HCT116 (cell line): ENCODE measurements at regions not wholly inside any gene's neighbourhood (a gene's known extent, or its start where the extent isn't known, plus 50 kb on each side); places are given as distances from the start of the nearest gene placed in this dataset.

ENCODE experiments used
- ATAC-seq: fragments of 200-7000 bp; cut with Tn5 transposase; 2 replicates; pipeline ENCODE4 v1.9.1; 2020; ENCODE audit warnings: mild to moderate bottlenecking, moderate library complexity
- BruUV-seq: library from RNA; stranded (reverse); fragments of 400-500 nt; replicated peaks from 2 replicates; lab custom pipeline; 2021; lab: Mats Ljungman, UMichigan
- CTCF ChIA-PET: fragments of 300-600 bp; sonication (Branson Sonifier 250); formaldehyde crosslinking; loops from one replicate; lab custom pipeline; 2021; ENCODE audit warnings: antibody characterized with exemption; lab: Charles Lee
- POLR2A ChIA-PET: fragments of 300-600, 350-600 bp; sonication (Branson Sonifier 250); formaldehyde crosslinking; loops from one replicate; lab custom pipeline; 2021; ENCODE audit warnings: antibody characterized with exemption; lab: Charles Lee
- RAD21 ChIA-PET, 2 experiments: fragments of 300-600 bp; sonication (Branson Sonifier 250); formaldehyde crosslinking; loops; one replicate each; lab custom pipeline; 2023; ENCODE audit warnings: low total read pairs in 2 of 2; ENCODE audit not compliant: uncharacterized antibody in 2 of 2, unreplicated experiment in 2 of 2, low non-redundant PET in 1 of 2; lab: Charles Lee
- DNase-seq: peaks from one replicate; pipeline ENCODE4 v3.0.0-alpha.2; 2010; ENCODE audit warnings: low read depth, low spot score
- H2AFZ ChIP-seq: fragments of 200-600 bp; shearing (Covaris generic), sonication (generic); 2 replicates; pipeline ENCODE4 v1.6.1; 2017; ENCODE audit warnings: low read depth, mixed run types, mixed read lengths, antibody characterized with exemption, low read length; ENCODE audit not compliant: poor library complexity, severe bottlenecking
- H3K27ac ChIP-seq: 2 replicates; pipeline ENCODE4 v1.5.1; 2012; ENCODE audit warnings: low read depth, low read length
- H3K27me3 ChIP-seq: fragments of 200-600 bp; sonication (generic); 2 replicates; pipeline ENCODE4 v1.6.1; 2016; ENCODE audit warnings: mixed run types, low read length, mixed read lengths; ENCODE audit not compliant: insufficient read depth
- H3K36me3 ChIP-seq, 2 experiments: fragments of 200-500 bp in 1 of 2; fragments of 200-600 bp in 1 of 2; sonication (Bioruptor generic) in 1 of 2; sonication (generic) in 1 of 2; 2 replicates each; pipeline versions ENCODE4 v1.5.1 to v1.6.1; 2014 to 2016; ENCODE audit warnings: low read length in 2 of 2, inconsistent platforms in 1 of 2, mixed read lengths in 1 of 2, mixed run types in 1 of 2; ENCODE audit not compliant: insufficient read depth in 2 of 2, control insufficient read depth in 1 of 2
- H3K4me1 ChIP-seq, 2 experiments: fragments of 200-600 bp in 1 of 2; sonication (generic) in 1 of 2; 2 replicates each; pipeline versions ENCODE4 v1.5.1 to v1.6.1; 2012 to 2017; ENCODE audit warnings: low read length in 2 of 2, inconsistent platforms in 1 of 2, mild to moderate bottlenecking in 1 of 2, mixed read lengths in 1 of 2, mixed run types in 1 of 2, moderate library complexity in 1 of 2; ENCODE audit not compliant: insufficient read depth in 2 of 2, control insufficient read depth in 1 of 2
- H3K4me2 ChIP-seq: fragments of 200-600 bp; sonication (generic); 2 replicates; pipeline ENCODE4 v1.6.1; 2017; ENCODE audit warnings: mixed run types, low read length, mixed read lengths
- H3K4me3 ChIP-seq, 2 experiments: fragments of 200-600 bp in 1 of 2; sonication (generic) in 1 of 2; replicated peaks in 1 of 2; 2 replicates each; pipeline ENCODE4 v1.5.1; 2011 to 2016; ENCODE audit warnings: low read length in 2 of 2, control low read depth in 1 of 2, low read depth in 1 of 2, mild to moderate bottlenecking in 1 of 2, mixed read lengths in 1 of 2, mixed run types in 1 of 2
- H3K79me2 ChIP-seq: fragments of 200-600 bp; sonication (generic); 2 replicates; pipeline ENCODE4 v1.6.1; 2017; ENCODE audit warnings: mild to moderate bottlenecking, mixed run types, low read length, moderate library complexity, mixed read lengths; ENCODE audit not compliant: insufficient read depth
- H3K9ac ChIP-seq: fragments of 200-600 bp; sonication (generic); 2 replicates; pipeline ENCODE4 v1.6.1; 2016; ENCODE audit warnings: low read length, mixed read lengths
- H3K9me2 ChIP-seq: fragments of 200-600 bp; sonication (generic), shearing (Covaris generic); 2 replicates; pipeline ENCODE4 v1.6.1; 2017; ENCODE audit warnings: mixed run types, mild to moderate bottlenecking, moderate library complexity; ENCODE audit not compliant: insufficient read depth
- H3K9me3 ChIP-seq, 2 experiments: fragments of 200-500 bp in 1 of 2; fragments of 200-600 bp in 1 of 2; sonication (Bioruptor generic) in 1 of 2; sonication (generic) in 1 of 2; 2 replicates each; pipeline ENCODE4 v1.6.1; 2014 to 2017; ENCODE audit warnings: low read length in 2 of 2, mixed read lengths in 2 of 2, inconsistent platforms in 1 of 2, low read depth in 1 of 2, mild to moderate bottlenecking in 1 of 2, mixed run types in 1 of 2, moderate library complexity in 1 of 2; ENCODE audit not compliant: control insufficient read depth in 1 of 2, insufficient read depth in 1 of 2
- H4K20me1 ChIP-seq: fragments of 200-600 bp; sonication (generic), shearing (Covaris generic); 2 replicates; pipeline ENCODE4 v1.6.1; 2017; ENCODE audit warnings: mixed run types, mild to moderate bottlenecking, moderate library complexity; ENCODE audit not compliant: insufficient read depth
- CEBPB ChIP-seq: IDR thresholded peaks from 2 replicates; pipeline ENCODE4 v1.6.1; 2012; ENCODE audit warnings: low read depth
- EGR1 ChIP-seq: IDR thresholded peaks from 2 replicates; pipeline ENCODE4 v1.6.1; 2012; ENCODE audit warnings: low read depth
- EZH2phosphoT487 ChIP-seq: fragments of 200-600 bp; IDR thresholded peaks from 2 replicates; pipeline ENCODE4 v1.6.1; 2018; ENCODE audit warnings: antibody characterized with exemption, borderline replicate concordance
- FOSL1 ChIP-seq: IDR thresholded peaks from 2 replicates; pipeline ENCODE4 v1.6.1; 2012; ENCODE audit warnings: low read depth
- MAX ChIP-seq: IDR thresholded peaks from 2 replicates; pipeline ENCODE4 v1.6.1; 2012
- POLR2A ChIP-seq: IDR thresholded peaks from 2 replicates; pipeline ENCODE4 v1.7.0; 2011; ENCODE audit warnings: borderline replicate concordance; ENCODE audit not compliant: insufficient read depth, insufficient read length; ENCODE audit errors: extremely low read depth
- REST ChIP-seq: IDR thresholded peaks from 2 replicates; pipeline ENCODE4 v1.6.1; 2012; ENCODE audit warnings: low read depth
- SIN3A ChIP-seq: IDR thresholded peaks from 2 replicates; pipeline ENCODE4 v1.6.1; 2012; ENCODE audit warnings: low read depth
- SP1 ChIP-seq: IDR thresholded peaks from 2 replicates; pipeline ENCODE4 v1.6.1; 2012; ENCODE audit warnings: low read depth
- SRF ChIP-seq: IDR thresholded peaks from 2 replicates; pipeline ENCODE4 v1.6.1; 2012; ENCODE audit warnings: low read depth
- ZBTB33 ChIP-seq: IDR thresholded peaks from 2 replicates; pipeline ENCODE4 v1.6.1; 2011; ENCODE audit warnings: mild to moderate bottlenecking, low read length, moderate library complexity; ENCODE audit not compliant: insufficient replicate concordance; ENCODE audit errors: extremely low read depth
- intact Hi-C: fragments of 100-400 bp; cut with micrococcal nuclease; formaldehyde crosslinking; loops from 2 replicates; pipeline ENCODE4 v1.10.0; 2022

- H3K4me3 ChIP-seq = no peak overlapping the region
- H3K9me3 ChIP-seq = peaks cover 0 to 4% of the 10 kb centered on the region in 2 experiments; a peak in 2 of 4 replicates
- no peak overlapping the region for H3K27ac ChIP-seq
- H3K79me2 ChIP-seq = no peaks in the 10 kb centered on the region
- no peak overlapping the region for H2AFZ ChIP-seq
- intact Hi-C loops = no loop called here
- POLR2A ChIA-PET = no interaction called here
- no TSS peak for BruUV-seq
- H3K9ac ChIP-seq = no peak overlapping the region
- ATAC-seq = no peak
- no peak for DNase-seq
- TF ChIP-seq REST (no peak), CEBPB (no peak), POLR2A (no peak), ZBTB33 (no peak), SIN3A (no peak), FOSL1 (no peak), SRF (no peak), EGR1 (no peak), MAX (no peak), EZH2phosphoT487 (no peak), SP1 (no peak)
- RAD21 ChIA-PET = no interaction called here
- H3K27me3 ChIP-seq = no peaks in the 10 kb centered on the region
- no peaks in the 10 kb centered on the region for H4K20me1 ChIP-seq
- H3K4me1 ChIP-seq = no peaks in the 10 kb centered on the region
- H3K36me3 ChIP-seq = no peaks in the 10 kb centered on the region
- H3K4me2 ChIP-seq = no peak overlapping the region
- CTCF ChIA-PET = no interaction called here
- H3K9me2 ChIP-seq = no peaks in the 10 kb centered on the region
These were observed 860.8 kb downstream of the BCL11B start for GRCh38 chr14:98411154-98411553.
